HG03571 (cell line): ENCODE measurements at regions not wholly inside any gene's neighbourhood (a gene's known extent, or its start where the extent isn't known, plus 50 kb on each side); places are given as distances from the start of the nearest gene placed in this dataset.

Experiments used
- ATAC-seq: cut with Tn5 transposase; IDR thresholded peaks from one replicate; pipeline ENCODE4 v1.9.1; 2021; ENCODE audit not compliant: unreplicated experiment

DNA sequence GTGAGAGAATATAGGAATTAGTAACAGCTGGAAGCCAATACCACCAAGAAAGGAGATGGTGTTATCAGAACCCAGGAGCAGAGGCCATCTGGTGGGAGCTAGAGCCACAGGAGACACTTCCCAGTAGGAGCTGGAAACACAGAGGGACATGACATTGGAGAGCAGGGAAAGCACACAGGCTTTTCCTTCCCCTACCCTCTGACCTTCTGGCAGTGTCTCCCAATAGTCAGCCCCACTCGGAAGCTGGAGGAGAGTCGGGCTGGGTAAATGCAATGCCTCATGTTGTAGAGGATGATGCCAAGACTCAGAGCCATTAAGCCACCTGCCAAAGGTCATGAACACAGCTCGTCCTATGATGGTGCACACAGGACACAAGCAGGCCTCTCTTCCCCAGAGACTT lies 538.5 kb downstream of the BCL11B start:
- no peak for ATAC-seq

DNA sequence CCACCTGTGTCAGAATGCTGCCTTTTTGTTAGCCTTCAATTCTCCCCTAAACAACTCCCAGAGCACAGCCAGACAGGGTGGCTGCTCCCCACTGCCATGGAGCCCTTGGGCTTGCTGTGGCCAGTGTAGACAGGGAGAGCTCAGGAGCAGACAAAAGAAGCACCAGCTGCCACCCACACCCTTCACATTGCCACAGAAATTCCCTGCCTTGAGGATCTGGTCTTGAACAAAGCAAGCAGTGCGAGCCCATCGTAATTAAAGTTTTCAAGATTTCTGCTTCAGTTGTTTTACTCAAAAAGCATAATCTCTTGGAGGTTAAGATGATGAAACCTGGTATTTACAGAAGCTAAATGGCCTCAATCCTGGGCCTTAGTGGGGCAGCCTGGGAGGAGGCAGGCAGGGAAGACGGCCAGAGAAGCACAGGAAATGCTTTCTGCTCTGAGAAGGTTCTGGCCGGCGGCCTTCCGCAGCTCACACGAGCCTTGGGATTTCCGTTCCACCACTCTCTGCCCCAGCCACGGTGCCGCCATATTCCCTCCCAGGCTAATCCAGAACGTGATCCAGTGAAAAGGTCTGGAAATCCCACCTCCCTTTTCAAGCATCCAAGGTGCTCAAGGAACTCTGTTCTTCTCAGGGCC lies 535.2 kb downstream of the BCL11B start:
- ATAC-seq: no peak

DNA sequence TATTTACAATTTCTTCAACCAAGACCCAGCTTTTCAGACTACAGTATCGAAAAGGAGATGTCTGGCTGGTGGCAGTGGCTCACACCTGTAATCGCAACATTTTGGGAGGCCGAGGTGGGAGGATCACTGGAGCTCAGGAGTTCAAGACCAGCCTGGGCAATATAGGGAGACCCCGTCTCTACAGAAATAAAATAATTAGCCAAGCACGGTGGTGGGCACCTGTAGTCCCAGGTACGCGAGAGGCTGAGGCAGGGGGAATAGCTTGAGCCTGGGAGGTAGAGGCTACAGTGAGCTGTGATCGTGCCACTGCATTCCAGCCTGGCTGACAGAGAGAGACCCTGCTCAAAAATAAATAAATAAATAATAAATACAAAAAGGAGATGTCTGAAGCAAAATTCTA lies 530.5 kb downstream of the BCL11B start:
- no peak for ATAC-seq

DNA sequence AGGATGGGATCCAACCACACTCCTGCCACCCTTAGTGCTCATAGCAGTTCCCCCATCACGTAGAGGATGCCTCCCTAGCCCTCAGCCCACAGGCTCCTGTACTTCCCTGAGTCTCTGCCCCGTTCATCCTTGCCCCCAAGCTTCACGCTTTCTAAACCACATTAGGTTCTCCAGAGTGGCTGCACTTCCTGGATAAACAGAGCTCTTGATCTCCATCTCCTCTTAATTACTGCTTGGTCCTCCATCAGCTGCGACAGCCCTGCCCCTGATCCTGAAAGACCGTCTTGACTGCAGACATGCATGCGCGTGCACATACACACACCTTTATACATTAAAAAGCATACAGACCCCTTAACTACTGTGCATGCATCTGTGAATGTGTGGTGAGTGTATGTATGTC lies 530.0 kb downstream of the BCL11B start:
- no peak for ATAC-seq

DNA sequence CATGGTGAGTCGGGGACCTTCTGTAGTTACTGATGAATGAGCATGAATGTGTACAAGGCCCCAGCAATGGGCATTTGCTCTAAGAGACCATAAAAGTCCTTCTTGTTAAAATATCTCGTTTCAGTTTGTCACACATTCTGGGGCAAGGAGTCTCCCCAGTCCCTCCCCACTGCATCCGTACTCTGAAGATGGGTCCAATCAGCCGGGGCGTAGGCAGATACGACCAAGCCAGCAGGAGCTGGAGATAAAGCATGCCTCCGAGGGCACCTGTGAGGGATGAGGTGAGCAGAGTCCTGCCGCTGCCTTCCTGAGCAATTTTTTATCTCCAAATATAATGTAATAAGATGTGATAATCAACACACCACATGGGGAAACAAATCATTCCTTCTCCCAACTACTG lies 528.5 kb downstream of the BCL11B start:
- no peak for ATAC-seq

DNA sequence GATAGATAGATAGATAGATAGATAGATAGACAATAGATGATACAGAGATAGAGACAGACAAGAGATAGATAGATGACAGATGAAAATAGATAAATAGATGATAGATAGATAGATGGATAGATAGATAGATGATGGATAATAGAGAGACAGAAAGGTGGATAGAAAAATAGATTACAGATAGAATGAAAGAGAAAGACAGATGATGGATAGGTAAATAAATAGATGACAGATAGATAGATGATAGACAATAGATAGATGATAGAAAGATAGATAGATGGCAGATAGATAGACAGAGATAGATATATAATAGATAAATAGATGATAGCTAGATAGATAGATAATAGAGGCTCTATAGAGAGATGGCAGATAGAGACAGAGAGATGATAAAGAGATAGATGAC lies 523.0 kb downstream of the BCL11B start:
- no peak for ATAC-seq

DNA sequence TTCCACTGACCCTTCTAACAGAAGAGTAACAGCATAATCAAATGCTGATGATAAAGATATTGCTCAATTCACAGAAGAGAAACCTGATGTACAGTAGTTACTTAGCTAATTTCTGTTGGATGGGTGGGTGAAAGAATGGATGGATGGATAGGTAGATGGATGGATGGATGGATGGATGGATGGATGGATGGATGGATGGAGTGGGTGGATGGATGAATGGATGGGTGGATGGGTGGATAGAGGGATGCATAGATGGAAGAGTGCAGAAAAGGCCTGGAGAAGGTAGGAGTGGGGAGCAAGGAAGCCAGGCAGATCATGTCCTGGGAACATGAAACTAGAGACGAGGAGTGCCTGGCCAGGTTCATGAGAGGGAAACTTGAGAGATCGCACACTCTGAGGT lies 520.9 kb downstream of the BCL11B start:
- no peak for ATAC-seq

DNA sequence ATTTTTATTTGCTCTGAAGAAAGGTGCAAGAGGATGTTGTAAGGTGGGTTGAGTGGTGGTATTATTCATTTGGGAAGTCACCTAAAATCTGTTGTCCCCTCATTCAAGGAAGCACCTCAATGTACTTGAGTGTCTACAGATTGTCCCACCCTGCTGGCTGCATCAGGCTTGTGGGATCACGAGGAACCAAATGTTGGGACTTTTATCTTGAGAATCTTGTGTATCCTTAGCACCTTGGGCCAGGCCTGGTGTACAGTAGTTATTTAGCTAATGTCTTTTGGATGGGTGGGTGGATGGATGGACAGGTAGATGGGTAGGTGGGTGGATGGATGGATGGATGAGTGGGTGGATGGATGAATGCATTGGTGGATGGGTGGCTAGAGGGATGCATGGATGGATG lies 519.3 kb downstream of the BCL11B start:
- ATAC-seq: no peak

DNA sequence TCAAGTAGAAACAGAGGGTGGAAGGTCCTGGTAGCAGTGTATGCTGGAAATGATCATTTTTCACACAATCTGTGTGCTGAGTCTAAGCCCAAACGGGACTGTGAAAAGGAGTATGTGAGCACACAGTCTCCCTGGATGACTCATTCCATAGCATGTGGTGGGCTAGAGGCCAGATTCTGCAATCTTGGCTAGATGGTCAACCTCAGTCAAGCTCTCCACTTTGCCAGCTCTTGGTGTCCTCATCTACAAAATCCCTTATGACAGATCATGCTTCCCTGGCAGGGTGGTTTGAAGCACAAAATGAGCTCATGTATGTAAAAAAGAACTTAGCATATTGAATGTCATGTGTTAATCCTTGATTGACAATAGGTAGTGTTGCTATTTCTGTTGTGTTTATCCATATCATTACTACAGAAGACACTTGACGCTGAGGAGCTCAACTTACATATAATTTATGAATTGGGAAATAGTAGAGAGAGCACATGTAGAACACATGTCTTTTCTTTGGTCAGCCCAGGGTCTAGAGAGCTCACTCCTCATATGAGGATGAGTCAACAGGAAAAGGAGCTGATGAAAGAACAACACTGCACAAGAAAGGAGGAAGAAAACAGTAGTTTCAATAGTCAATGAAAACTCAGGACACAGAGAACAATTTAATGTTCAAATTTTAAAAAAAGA lies 517.5 kb downstream of the BCL11B start:
- no peak for ATAC-seq

DNA sequence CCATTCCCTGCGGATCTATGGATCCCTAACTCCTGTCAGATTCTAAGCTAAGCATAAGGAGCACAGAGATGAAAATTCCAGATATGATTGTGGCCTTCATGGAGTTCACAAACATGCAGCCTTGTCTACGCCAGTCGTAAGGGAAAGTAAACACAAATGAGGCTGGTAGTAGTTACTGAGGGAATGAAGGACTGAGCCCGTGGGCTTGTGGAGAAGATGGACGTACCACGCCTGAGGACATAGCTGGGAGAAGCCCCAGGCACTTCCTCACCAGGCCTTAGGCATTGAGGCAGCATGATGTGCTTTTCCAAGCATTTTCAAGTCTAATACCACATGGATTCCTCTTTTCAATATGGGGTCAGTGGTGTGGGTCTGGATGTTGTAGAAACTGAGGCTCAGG lies 515.2 kb downstream of the BCL11B start:
- no peak for ATAC-seq

DNA sequence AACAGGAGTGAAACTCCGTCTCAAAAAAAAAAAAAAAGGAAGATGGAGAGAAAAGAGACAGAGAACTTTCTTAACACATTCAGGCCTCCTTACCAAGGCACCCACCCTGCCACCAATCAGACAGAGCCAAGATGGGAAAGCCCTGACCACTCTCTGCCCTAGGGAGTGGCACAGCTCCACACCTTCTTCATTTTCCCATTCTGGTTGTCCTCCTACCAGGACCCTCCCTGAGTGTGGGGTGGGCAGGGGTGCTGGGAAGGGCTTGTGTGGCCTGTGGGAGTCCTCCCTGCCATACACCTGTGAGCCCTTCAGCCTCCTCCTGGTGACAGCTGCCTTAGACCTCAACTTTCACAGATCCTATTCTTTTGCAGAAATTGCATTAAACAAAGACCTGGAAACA lies 513.6 kb downstream of the BCL11B start:
- no peak for ATAC-seq

DNA sequence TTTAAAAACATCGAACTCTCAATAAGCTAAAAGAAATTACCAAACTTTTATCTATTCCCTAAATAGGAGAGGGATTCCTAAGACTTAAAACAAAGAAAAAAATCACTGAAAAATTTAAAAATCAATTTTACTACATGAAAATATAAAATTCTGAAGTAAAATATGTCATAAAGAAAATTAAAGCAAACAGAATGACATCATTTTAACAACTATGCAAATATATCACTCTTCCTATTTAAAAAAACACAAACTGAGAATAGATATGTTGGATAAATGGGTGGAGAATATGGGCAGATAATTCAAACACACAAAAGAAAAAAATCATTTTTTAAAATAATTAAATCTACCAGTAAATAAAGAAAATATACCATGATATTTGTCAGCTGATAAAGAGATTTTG lies 510.0 kb downstream of the BCL11B start:
- ATAC-seq: no peak

DNA sequence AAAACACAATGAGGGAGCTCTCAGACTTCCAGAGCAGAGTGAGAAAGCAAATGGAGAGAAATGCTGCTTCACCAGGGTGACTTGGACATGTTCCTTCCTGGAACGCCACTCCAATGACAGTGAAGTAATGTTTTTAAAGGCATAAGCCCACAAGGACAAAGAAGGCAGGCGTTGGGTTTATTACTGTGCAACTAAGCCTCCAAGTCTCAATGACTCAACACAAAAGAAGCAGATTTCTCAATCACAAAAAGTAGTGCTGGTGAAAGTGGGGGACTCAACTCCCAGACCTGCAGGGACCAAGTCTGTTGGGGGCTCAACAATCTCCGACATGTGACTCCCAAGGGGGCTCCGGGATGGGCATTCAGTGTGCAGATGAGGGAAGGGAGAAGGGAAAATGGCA lies 505.2 kb downstream of the BCL11B start:
- no peak for ATAC-seq

DNA sequence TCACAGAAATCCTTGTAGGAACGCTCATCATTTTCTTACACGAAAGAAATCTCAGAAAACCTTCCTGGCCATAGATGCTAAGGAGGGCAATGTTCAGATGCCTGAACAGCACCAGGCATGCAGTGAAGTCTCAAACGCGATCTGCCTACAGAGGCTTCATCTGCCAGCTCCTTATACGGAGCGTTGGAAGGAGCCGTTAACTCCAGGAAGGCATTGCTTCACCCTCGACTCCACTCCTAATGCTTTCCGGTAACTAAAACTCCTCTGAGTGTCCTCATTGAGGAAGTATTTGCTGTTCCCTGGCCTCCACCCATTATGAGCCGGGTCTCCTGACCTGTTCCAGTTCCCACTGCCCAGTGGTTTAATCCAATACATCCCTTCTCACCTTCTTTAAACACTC lies 502.7 kb downstream of the BCL11B start:
- no peak for ATAC-seq

DNA sequence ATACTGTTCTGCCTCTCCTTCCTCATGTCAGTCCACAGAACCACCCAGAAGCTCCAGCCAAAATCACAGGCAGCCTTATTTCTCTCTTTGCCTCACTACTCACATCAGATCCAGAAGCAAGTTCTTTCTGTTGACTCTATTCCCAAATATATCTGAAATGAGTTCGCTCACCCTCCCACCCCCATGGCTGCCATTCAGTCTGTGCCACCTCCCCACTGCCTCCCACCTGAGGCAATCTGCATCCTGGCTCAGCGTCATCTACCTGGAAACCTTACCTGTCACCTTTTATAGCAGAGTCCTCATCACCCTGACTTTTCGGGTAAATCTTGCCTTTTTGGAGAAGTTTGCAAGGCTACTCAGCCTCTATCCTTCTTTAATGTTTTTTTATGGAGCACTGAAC lies 501.8 kb downstream of the BCL11B start:
- no peak for ATAC-seq

DNA sequence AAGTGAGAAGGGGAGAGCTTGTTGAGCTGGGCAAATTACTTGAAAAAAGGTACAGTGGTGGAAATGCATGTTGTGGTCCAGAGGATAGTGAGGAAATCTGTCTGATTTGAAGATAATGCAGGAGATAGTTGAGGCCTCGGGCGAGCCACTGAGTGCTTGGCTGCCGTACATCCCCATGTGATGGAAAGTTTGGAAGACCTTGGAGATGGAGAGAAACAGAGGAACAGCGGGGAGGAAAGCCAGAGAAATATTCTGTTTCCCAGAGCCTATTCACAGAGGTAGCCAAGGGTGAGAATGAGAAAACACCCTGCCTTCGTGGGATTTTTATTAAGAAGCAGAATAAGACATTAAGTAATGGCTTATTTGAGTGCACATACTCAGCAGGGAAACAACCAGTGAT lies 498.2 kb downstream of the BCL11B start:
- no peak for ATAC-seq

DNA sequence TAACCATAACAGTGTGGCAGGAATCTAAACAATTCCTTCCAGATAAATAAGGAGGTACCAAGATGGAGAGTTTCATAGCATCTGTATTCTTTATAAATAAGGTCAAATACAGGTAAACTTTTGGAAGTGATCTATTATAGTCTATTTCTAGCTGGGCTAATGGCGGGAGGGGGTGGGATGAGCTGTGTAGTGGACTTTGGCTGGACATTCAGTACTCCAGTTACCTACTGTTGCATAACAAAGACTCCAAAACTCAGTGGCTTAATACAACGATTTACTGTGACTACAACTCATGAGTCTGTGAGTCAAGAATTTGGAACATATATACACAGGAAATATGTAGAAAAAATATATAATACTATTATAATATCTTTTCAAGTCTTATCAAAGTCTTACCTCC lies 496.1 kb downstream of the BCL11B start:
- no peak for ATAC-seq

DNA sequence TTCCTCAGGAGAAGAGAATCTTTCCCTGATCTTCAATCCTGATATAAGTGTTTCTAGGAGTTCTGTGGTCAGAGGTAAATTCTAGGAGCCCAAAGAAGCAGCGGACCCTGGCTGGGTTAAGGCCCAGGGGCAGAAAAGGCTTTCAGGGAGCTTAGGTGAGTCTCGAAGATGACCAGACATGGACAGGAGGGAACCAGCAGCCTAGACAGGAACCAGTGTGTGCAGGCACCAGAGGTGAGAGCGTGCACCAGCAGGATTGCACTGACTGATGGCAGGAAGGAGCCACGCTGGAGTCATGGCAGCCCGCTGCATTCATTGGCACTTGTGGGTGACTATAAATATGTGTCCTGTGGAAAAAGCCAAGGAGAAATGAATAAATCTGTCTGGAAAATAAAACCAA lies 489.9 kb downstream of the BCL11B start:
- ATAC-seq: no peak

DNA sequence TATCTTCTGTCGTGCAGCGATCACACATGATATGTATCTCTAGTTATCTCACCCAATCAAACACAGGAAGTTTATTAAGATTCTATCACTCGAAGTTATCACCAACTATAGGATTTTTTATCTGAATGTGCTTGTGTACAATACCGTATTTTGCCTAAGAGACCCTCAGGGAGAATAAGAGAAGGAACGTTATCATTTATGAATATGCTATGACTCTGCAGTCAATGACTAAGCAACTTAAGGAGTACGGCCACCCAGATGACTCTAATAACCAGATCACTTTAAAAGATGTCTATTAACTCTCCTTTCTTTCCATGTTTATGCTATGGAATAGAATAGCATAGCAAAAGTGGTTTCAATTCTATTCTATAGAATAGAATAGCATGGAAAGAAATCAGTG lies 486.4 kb downstream of the BCL11B start:
- no peak for ATAC-seq

DNA sequence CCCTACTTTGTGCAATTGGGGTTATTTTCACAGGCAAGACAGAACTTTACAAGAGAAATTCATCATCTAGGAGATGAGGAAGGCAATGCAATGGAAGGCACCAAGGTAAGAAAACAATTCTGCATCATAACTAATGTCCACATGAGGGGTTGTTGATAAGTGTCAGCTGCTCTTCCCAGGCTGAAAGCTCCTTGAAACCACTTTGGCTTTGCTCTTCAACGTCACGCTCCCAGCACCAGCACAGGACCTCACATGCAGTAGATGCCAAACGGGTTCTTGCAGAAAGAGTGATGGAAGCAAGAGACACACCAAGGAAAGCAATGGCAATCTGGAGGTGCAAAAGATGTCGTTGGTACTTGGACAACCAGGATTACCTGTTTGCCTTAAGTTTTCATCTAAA lies 485.5 kb downstream of the BCL11B start:
- ATAC-seq: no peak

DNA sequence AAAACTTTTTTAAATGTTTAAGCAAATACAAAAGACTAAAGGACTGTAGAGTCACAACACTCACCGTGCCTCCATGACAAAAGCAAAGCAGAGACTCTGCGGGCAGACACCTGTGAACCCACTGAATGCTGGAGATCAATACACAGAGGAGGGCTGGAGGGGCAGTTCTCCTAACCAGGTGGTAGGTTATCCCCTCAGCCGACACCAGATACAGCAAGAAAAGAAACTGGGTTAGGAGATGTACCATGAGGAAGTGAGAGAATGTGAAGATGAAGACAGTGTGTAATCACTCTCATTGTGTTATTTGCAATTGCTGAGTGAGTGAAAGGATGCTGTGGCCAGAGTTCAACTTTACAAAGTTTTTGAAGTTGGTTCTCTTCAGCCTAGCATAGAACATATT lies 480.3 kb downstream of the BCL11B start:
- no peak for ATAC-seq

DNA sequence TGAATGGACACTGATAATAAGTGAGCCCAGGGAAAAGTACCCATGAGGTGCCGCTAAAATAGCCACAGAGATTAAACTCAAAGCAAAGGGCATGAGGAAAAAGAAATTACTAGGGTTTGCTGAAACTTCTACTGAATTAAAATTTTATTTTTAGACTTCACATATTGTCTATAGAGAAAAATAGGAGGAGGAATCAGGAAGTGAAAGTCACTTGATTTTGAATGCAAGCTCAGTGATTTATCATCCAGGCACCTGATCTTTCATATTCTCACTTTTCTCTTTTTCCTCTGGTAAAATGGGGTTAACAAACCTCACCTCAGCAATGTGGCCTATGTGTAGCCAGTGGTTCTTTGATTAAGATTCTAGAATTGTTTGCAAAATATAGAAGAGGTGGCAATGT lies 479.8 kb downstream of the BCL11B start:
- no peak for ATAC-seq

DNA sequence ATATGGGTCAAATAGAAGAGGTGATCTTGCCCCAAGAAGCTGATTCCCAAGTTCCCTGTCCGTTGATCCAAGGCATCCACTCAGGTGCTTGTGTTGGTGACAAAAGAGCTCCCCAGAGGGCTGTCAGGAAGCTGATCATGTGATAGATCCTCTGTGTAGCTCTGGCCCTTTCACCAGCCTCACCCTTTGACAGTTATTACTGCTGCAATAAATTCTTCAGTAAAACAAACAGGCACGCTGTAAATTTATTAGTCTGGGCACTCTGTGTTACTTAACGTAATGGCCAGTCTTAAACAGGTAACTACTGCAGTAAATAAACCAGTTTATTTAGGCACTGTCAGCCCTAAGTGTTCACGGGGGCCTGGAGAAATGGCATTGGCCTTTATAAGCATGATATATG lies 473.9 kb downstream of the BCL11B start:
- no peak for ATAC-seq
